PC-3 (cell line): ENCODE measurements at regions not wholly inside any gene's neighbourhood (a gene's known extent, or its start where the extent isn't known, plus 50 kb on each side); places are given as distances from the start of the nearest gene placed in this dataset.

ENCODE experiments used
- EZH2phosphoT487 ChIP-seq: fragments of 300-600 bp; sonication (generic); IDR thresholded peaks from 2 replicates; pipeline ENCODE4 v1.6.1; 2018; ENCODE audit warnings: mild to moderate bottlenecking, antibody characterized with exemption, low read length, borderline replicate concordance
- TF ChIP-seq, protein P1 (sequence below): fragments of 300-600 bp; sonication (generic); conservative IDR thresholded peaks from 2 replicates; pipeline ENCODE4 v1.5.1; 2017; ENCODE audit warnings: antibody characterized with exemption, low read depth, mild to moderate bottlenecking, low read length

- TF ChIP-seq, protein P1, sequence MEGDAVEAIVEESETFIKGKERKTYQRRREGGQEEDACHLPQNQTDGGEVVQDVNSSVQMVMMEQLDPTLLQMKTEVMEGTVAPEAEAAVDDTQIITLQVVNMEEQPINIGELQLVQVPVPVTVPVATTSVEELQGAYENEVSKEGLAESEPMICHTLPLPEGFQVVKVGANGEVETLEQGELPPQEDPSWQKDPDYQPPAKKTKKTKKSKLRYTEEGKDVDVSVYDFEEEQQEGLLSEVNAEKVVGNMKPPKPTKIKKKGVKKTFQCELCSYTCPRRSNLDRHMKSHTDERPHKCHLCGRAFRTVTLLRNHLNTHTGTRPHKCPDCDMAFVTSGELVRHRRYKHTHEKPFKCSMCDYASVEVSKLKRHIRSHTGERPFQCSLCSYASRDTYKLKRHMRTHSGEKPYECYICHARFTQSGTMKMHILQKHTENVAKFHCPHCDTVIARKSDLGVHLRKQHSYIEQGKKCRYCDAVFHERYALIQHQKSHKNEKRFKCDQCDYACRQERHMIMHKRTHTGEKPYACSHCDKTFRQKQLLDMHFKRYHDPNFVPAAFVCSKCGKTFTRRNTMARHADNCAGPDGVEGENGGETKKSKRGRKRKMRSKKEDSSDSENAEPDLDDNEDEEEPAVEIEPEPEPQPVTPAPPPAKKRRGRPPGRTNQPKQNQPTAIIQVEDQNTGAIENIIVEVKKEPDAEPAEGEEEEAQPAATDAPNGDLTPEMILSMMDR, result no peak
- TF ChIP-seq EZH2phosphoT487, result no peak
These were observed 524.2 kb downstream of the FAT4 start for GRCh38 chr4:125838924-125839323.
